A549 (cell line): ENCODE measurements at regions not wholly inside any gene's neighbourhood (a gene's known extent, or its start where the extent isn't known, plus 50 kb on each side); places are given as distances from the start of the nearest gene placed in this dataset.

Experiments
- ATAC-seq, 2 experiments: fragments of 200-7000 bp in 1 of 2; fragments of >200 bp in 1 of 2; cut with Nextera tagmentation in 1 of 2; cut with Tn5 transposase in 1 of 2; 3 replicates each; pipeline versions ENCODE4 v1.8.0 to v1.9.1; 2018 to 2020; ENCODE audit warnings: mild to moderate bottlenecking in 1 of 2, moderate library complexity in 1 of 2
- CTCF ChIA-PET: fragments of 300-600 bp; sonication (Branson Sonifier 250); formaldehyde crosslinking; extraction: SDS; loops from one replicate; lab custom pipeline; 2021; ENCODE audit warnings: antibody characterized with exemption, inconsistent platforms; lab: Yijun Ruan, JAX
- POLR2A ChIA-PET: fragments of 350-600 bp; formaldehyde crosslinking; extraction: SDS; loops from one replicate; lab custom pipeline; 2021; ENCODE audit warnings: antibody characterized with exemption, inconsistent platforms; lab: Yijun Ruan, JAX
- DNase-seq, 2 experiments: peaks; one replicate each; pipeline versions ENCODE4 v3.0.0 to v3.0.0-alpha.2; 2011 to 2016; ENCODE audit warnings: low read depth in 1 of 2, low spot score in 1 of 2
- FAIRE-seq: peaks from 2 replicates; lab custom pipeline; 2011; peaks lifted over from hg19 to GRCh38; lab: Jason Lieb, UNC
- H3K27ac ChIP-seq, 2 experiments: fragments of >200 bp; sonication (Bioruptor Twin); formaldehyde crosslinking; 3 replicates each; pipeline ENCODE4 v1.5.1; 2016 to 2017
- H3K4me1 ChIP-seq: fragments of >200 bp; sonication (Bioruptor Twin); formaldehyde crosslinking; 3 replicates; pipeline ENCODE4 v1.6.1; 2016
- H3K4me2 ChIP-seq: fragments of >200 bp; sonication (Bioruptor Twin); formaldehyde crosslinking; 3 replicates; pipeline ENCODE4 v1.6.1; 2016
- H3K4me3 ChIP-seq: fragments of >200 bp; sonication (Bioruptor Twin); formaldehyde crosslinking; 3 replicates; pipeline ENCODE4 v1.5.1; 2016
- H3K9me3 ChIP-seq: fragments of >200 bp; sonication (Bioruptor Twin); formaldehyde crosslinking; 3 replicates; pipeline ENCODE4 v1.6.1; 2016
- ATOH8 ChIP-seq: fragments of 250-450 bp; sonication (Bioruptor Pico); IDR thresholded peaks from 2 replicates; pipeline ENCODE4 v1.5.0; 2020; ENCODE audit warnings: low read depth, mild to moderate bottlenecking, moderate library complexity
- BCL3 ChIP-seq: fragments of >200 bp; sonication (Bioruptor Twin); formaldehyde crosslinking; IDR thresholded peaks from 3 replicates; pipeline ENCODE4 v1.6.1; 2016
- BHLHE40 ChIP-seq: IDR thresholded peaks from 2 replicates; pipeline ENCODE4 v1.6.1; 2012; ENCODE audit warnings: low read depth, low read length, inconsistent platforms
- CBX2 ChIP-seq: fragments of 200-600 bp; sonication (generic); IDR thresholded peaks from 2 replicates; pipeline ENCODE4 v1.6.1; 2016; ENCODE audit warnings: low read depth, mild to moderate bottlenecking, borderline replicate concordance
- CEBPB ChIP-seq, 2 experiments: fragments of >200 bp in 1 of 2; sonication (Bioruptor Twin) in 1 of 2; formaldehyde crosslinking in 1 of 2; IDR thresholded peaks; 2 replicates each; pipeline ENCODE4 v1.6.1; 2012 to 2016
- CTCF ChIP-seq: fragments of >200 bp; sonication (Bioruptor Twin); formaldehyde crosslinking; IDR thresholded peaks from 3 replicates; pipeline ENCODE4 v1.5.1; 2016
- E2F6 ChIP-seq: IDR thresholded peaks from 2 replicates; pipeline ENCODE4 v1.6.1; 2012; ENCODE audit warnings: low read depth, borderline replicate concordance
- EHF ChIP-seq: fragments of 250-450 bp; sonication (Bioruptor Pico); IDR thresholded peaks from 2 replicates; pipeline ENCODE4 v1.5.0; 2020; ENCODE audit warnings: mild to moderate bottlenecking
- ELK1 ChIP-seq: fragments of 150-350 bp; IDR thresholded peaks from 2 replicates; pipeline ENCODE4 v1.6.1; 2014; ENCODE audit warnings: low read depth, mild to moderate bottlenecking, low read length
- EP300 ChIP-seq, 2 experiments: fragments of >200 bp; sonication (Bioruptor Twin); formaldehyde crosslinking; IDR thresholded peaks; 2 replicates in 1 of 2; 3 replicates in 1 of 2; pipeline ENCODE4 v1.6.1; 2016 to 2017
- ESRRA ChIP-seq: fragments of 150-350 bp; IDR thresholded peaks from 2 replicates; pipeline ENCODE4 v1.6.1; 2014; ENCODE audit warnings: mild to moderate bottlenecking, low read length, borderline replicate concordance
- FOSB ChIP-seq: fragments of 250-450 bp; sonication (Bioruptor Pico); IDR thresholded peaks from 2 replicates; pipeline ENCODE4 v1.5.0; 2020; ENCODE audit warnings: mild to moderate bottlenecking, moderate library complexity
- GATA3 ChIP-seq: IDR thresholded peaks from 2 replicates; pipeline ENCODE4 v1.6.1; 2012; ENCODE audit warnings: borderline replicate concordance
- HDAC2 ChIP-seq: fragments of 200-600 bp; sonication (generic); IDR thresholded peaks from 2 replicates; pipeline ENCODE4 v1.6.1; 2016
- HES2 ChIP-seq: fragments of >200 bp; sonication (Bioruptor Twin); formaldehyde crosslinking; IDR thresholded peaks from 2 replicates; pipeline ENCODE4 v1.6.1; 2016
- KDM1A ChIP-seq: fragments of 200-600 bp; sonication (generic); IDR thresholded peaks from 2 replicates; pipeline ENCODE4 v1.6.1; 2016; ENCODE audit warnings: low read depth, mild to moderate bottlenecking
- KDM5A ChIP-seq: fragments of 200-600 bp; sonication (generic); IDR thresholded peaks from 2 replicates; pipeline ENCODE4 v1.6.1; 2016; ENCODE audit warnings: antibody characterized with exemption, mild to moderate bottlenecking
- MAFK ChIP-seq: fragments of 450-650 bp; IDR thresholded peaks from 2 replicates; pipeline ENCODE4 v1.6.1; 2014; ENCODE audit not compliant: partially characterized antibody
- MAZ ChIP-seq: fragments of 150-350 bp; IDR thresholded peaks from 2 replicates; pipeline ENCODE4 v1.6.1; 2014; ENCODE audit warnings: antibody characterized with exemption, low read depth, low read length, borderline replicate concordance
- NPAS2 ChIP-seq: fragments of 250-450 bp; sonication (Bioruptor Pico); IDR thresholded peaks from 2 replicates; pipeline ENCODE4 v1.8.0; 2022; ENCODE audit warnings: mild to moderate bottlenecking, moderate library complexity, borderline replicate concordance
- NR3C1 ChIP-seq: fragments of >200 bp; sonication (Bioruptor Twin); formaldehyde crosslinking; IDR thresholded peaks from 3 replicates; pipeline ENCODE4 v1.6.1; 2017
- PBX3 ChIP-seq: IDR thresholded peaks from 2 replicates; pipeline ENCODE4 v1.6.1; 2012
- RFX5 ChIP-seq: fragments of 450-650 bp; IDR thresholded peaks from 2 replicates; pipeline ENCODE4 v1.7.1; 2014; ENCODE audit warnings: antibody characterized with exemption, mild to moderate bottlenecking, moderate library complexity
- SMC3 ChIP-seq: fragments of >200 bp; sonication (Bioruptor Twin); formaldehyde crosslinking; IDR thresholded peaks from 3 replicates; pipeline ENCODE4 v1.6.1; 2018; ENCODE audit warnings: inconsistent platforms
- USF2 ChIP-seq: fragments of 450-650 bp; IDR thresholded peaks from 2 replicates; pipeline ENCODE4 v1.6.1; 2014; ENCODE audit warnings: antibody characterized with exemption
- WGBS: methylation state at CpG from one replicate; pipeline ENCODE4 v1.1.6; 2017; ENCODE audit errors: missing lambda C conversion rate; 5-methylcytosine and 5-hydroxymethylcytosine counted together

- no peak overlapping the region for H3K27ac ChIP-seq
- ChIA-PET POLR2A (no interaction called here), CTCF (interaction anchor here (1.0 to 1.1 kb wide), 2 partner anchors 60 to 63 kb away, joined by 3 read pairs; no protein-coding TSS in a partner anchor)
- no peak overlapping the region for H3K4me2 ChIP-seq
- ATAC-seq (no peak), DNase-seq (no peak), FAIRE-seq (no peak)
- no peaks in the 10 kb centered on the region for H3K4me1 ChIP-seq
- no peak for TF ChIP-seq KDM5A
- no peak for TF ChIP-seq BCL3
- TF ChIP-seq ESRRA = no peak
- TF ChIP-seq MAZ = no peak
- no peak for TF ChIP-seq EHF (CRISPR knock-in tag)
- no peak for TF ChIP-seq EP300 (IDR thresholded peaks at IDR 0.05)
- TF ChIP-seq ATOH8 (CRISPR knock-in tag) = no peak
- TF ChIP-seq CTCF = no peak
- TF ChIP-seq KDM1A = no peak
- no peak for TF ChIP-seq CEBPB (IDR thresholded peaks at IDR 0.05)
- TF ChIP-seq RFX5 = no peak
- TF ChIP-seq CBX2 = no peak
- TF ChIP-seq FOSB = no peak
- H3K4me3 ChIP-seq = no peak overlapping the region
- 7% methylated on average over 3 of the region's 3 CpGs for WGBS
- no peaks in the 10 kb centered on the region; the same call in 2 of the 3 replicates for H3K9me3 ChIP-seq
Observed at GRCh38 chr17:5892921-5893675, 177.1 kb upstream of the WSCD1 start.

GRCh38 chr17:5893741-5894140 is 176.4 kb upstream of the WSCD1 start:
- Histone ChIP-seq H3K27ac (no peak overlapping the region), H3K9me3 (no peaks in the 10 kb centered on the region; the same call in 2 of the 3 replicates), H3K4me2 (no peak overlapping the region), H3K4me3 (no peak overlapping the region), H3K4me1 (no peaks in the 10 kb centered on the region)
- DNase-seq (no peak), ATAC-seq (no peak), FAIRE-seq (no peak)
- ChIA-PET CTCF (interaction anchor here (1.0 to 1.1 kb wide), 3 partner anchors 60 to 206 kb away, joined by 3 to 6 read pairs (median 3); no protein-coding TSS in a partner anchor), POLR2A (no interaction called here)
- no peak for TF ChIP-seq ESRRA
- TF ChIP-seq HDAC2 = no peak
- no peak for TF ChIP-seq KDM1A
- TF ChIP-seq MAFK = no peak
- TF ChIP-seq FOSB = no peak
- TF ChIP-seq SMC3 = no peak
- TF ChIP-seq ELK1 = no peak
- no peak for TF ChIP-seq CBX2
- no peak for TF ChIP-seq NR3C1
- no peak for TF ChIP-seq HES2
- TF ChIP-seq USF2 = no peak
- no peak for TF ChIP-seq GATA3
- TF ChIP-seq PBX3 = no peak
- TF ChIP-seq NPAS2 (CRISPR knock-in tag) = no peak
- TF ChIP-seq E2F6 = no peak
- TF ChIP-seq BHLHE40 = no peak
- WGBS = 8% methylated on average over 5 of the region's 5 CpGs
